Fibroblast of pulmonary artery (primary cell): ENCODE measurements at regions not wholly inside any gene's neighbourhood (a gene's known extent, or its start where the extent isn't known, plus 50 kb on each side); places are given as distances from the start of the nearest gene placed in this dataset.
"Not testable (repeated sequence)": the region's sequence is repeated elsewhere in the genome, so short reads cannot be mapped to it uniquely, and the experiment has no call there.

ENCODE experiments used
- DNase-seq: peaks from one replicate; pipeline ENCODE4 v3.0.0-alpha.2; 2010; ENCODE audit warnings: low read depth
- H3K4me3 ChIP-seq: replicated peaks from 2 replicates; pipeline ENCODE4 v1.5.1; 2011; ENCODE audit warnings: low read depth, mild to moderate bottlenecking, control low read depth, low read length, moderate library complexity
- TF ChIP-seq, protein P1 (sequence below): IDR thresholded peaks from 2 replicates; pipeline ENCODE4 v1.5.1; 2011; ENCODE audit warnings: mild to moderate bottlenecking, control low read depth, low read length, inconsistent platforms; ENCODE audit errors: missing control alignments

- H3K4me3 ChIP-seq = no peak overlapping the region
- TF ChIP-seq, protein P1, sequence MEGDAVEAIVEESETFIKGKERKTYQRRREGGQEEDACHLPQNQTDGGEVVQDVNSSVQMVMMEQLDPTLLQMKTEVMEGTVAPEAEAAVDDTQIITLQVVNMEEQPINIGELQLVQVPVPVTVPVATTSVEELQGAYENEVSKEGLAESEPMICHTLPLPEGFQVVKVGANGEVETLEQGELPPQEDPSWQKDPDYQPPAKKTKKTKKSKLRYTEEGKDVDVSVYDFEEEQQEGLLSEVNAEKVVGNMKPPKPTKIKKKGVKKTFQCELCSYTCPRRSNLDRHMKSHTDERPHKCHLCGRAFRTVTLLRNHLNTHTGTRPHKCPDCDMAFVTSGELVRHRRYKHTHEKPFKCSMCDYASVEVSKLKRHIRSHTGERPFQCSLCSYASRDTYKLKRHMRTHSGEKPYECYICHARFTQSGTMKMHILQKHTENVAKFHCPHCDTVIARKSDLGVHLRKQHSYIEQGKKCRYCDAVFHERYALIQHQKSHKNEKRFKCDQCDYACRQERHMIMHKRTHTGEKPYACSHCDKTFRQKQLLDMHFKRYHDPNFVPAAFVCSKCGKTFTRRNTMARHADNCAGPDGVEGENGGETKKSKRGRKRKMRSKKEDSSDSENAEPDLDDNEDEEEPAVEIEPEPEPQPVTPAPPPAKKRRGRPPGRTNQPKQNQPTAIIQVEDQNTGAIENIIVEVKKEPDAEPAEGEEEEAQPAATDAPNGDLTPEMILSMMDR = no peak
- no peak for DNase-seq
Measured at GRCh38 chr13:84605927-84606326, 723.7 kb upstream of the SLITRK1 start.

DNA sequence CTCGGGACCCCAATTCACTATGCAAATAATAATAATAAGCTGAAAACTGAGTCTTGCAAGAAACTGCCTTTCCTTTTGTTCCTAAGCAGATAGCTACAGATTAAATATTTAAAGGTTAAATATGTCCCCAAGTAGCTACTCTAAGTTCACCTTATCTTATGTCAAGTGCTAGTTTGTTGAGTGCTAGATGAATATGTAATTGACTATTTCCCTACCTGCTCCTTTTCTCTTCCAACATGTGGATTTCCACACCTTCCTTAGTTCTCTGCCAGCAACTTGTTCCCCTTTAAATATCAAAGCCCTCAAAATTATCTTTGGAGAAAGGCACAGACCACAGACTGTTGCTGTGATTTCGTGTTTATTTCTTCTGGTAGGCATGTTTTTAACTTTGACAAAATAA, 709.2 kb upstream of the SLITRK1 start:
- no peak for DNase-seq
- TF ChIP-seq, protein P1 = no peak
- H3K4me3 ChIP-seq = no peak overlapping the region

GRCh38 chr13:84590663-84591062, 708.4 kb upstream of the SLITRK1 start:
- DNase-seq = no peak
- TF ChIP-seq, protein P1 = no peak
- no peak overlapping the region for H3K4me3 ChIP-seq

DNA sequence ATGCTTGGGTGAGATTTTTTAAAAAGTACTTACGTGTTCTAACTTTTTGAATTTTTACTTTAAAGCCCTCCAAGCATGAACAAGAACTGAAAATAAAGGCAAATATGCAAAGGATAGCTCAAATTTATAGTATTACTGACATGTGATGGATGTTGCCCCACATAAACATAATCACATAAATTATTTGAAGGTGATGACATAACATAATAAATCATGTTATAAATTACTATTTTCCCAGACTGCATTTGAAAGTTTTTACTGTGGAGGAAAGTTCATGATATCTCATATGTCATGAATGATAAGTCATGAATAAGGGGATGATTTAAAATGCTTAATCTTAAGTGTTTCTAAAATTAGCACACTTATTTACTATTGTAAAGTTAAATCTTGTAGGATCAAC, 705.7 kb upstream of the SLITRK1 start:
- H3K4me3 ChIP-seq = no peak overlapping the region
- TF ChIP-seq, protein P1 = no peak

GRCh38 chr13:84579901-84580300, 697.6 kb upstream of the SLITRK1 start:
- DNase-seq, H3K4me3 ChIP-seq: not testable (repeated sequence)

More for the DNA sequence above, 705.7 kb upstream of the SLITRK1 start:
- no peak for DNase-seq

DNA sequence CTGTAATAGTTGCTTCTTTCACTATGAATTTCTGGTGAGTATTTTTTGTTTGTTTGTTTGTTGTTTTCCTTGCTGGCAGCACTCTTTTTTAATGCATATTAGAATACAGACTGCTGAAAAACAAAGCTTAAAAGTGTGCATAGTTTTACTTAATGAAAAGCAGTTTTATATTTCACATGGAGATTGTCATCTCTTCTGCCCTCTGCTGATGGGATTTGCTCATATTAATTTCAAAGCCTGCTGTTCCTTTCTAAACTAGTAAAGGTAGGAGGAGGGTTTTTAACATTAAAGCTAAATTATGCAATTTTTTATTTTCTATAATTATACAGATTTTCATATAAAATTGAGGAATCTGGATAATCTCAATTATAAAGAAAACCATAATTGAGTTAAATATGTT, 692.6 kb upstream of the SLITRK1 start:
- no peak overlapping the region for H3K4me3 ChIP-seq
- DNase-seq = peak; percentile 51
- TF ChIP-seq, protein P1 = peak; percentile 51

DNA sequence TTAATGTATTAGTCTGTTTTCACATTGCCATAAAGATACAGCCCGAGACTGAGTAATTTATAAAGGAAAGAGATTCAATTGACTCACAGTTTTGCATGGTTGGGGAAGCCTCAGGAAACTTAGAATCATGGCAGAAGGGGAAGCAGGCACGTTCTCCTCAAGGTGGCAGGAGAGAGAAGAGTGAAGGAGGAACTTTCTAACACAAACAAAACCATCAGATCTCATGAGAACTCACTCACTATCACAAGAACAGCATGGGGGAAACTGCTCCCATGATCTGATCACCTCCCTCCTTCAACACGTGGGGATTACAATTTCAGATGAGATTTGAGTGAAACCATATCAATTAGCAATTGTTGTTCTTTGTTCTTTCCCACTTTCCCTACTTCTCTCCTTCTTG, 689.0 kb upstream of the SLITRK1 start:
- DNase-seq = no peak
- TF ChIP-seq, protein P1 = no peak
- no peak overlapping the region for H3K4me3 ChIP-seq
